ENCODE measurements at regions not wholly inside any gene's neighbourhood (a gene's known extent, or its start where the extent isn't known, plus 50 kb on each side); places are given as distances from the start of the nearest gene placed in this dataset.

DNA sequence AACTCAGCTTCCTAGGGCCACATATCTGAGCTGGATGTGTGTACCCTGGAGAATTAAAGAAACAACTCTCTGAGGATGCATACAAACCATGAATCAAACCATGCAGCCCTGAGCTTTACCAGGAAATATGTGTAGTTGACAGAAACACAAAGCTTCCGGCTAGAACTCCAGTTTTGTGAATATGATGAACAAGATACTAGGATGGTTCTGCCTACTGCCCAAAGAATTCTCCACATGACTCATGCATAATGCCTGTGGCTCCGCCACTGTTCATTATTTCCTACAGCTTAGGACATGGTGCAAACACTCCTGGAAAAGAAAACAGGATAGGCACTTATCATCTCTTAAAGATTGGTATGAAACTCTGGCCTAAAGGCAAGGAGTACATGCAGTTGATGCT lies 343.4 kb downstream of the DNAH5 start:
- H3K27me3 Mint-ChIP-seq (ENCODE audit: unreplicated experiment), result no peaks in the 10 kb centered on the region
- TF ChIP-seq, protein P1, sequence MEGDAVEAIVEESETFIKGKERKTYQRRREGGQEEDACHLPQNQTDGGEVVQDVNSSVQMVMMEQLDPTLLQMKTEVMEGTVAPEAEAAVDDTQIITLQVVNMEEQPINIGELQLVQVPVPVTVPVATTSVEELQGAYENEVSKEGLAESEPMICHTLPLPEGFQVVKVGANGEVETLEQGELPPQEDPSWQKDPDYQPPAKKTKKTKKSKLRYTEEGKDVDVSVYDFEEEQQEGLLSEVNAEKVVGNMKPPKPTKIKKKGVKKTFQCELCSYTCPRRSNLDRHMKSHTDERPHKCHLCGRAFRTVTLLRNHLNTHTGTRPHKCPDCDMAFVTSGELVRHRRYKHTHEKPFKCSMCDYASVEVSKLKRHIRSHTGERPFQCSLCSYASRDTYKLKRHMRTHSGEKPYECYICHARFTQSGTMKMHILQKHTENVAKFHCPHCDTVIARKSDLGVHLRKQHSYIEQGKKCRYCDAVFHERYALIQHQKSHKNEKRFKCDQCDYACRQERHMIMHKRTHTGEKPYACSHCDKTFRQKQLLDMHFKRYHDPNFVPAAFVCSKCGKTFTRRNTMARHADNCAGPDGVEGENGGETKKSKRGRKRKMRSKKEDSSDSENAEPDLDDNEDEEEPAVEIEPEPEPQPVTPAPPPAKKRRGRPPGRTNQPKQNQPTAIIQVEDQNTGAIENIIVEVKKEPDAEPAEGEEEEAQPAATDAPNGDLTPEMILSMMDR (IDR thresholded peaks at IDR 0.05), result no peak
- no peak overlapping the region for H3K4me3 Mint-ChIP-seq (ENCODE audit: unreplicated experiment)
- H3K27ac Mint-ChIP-seq (ENCODE audit: unreplicated experiment), result no peak overlapping the region
- peaks cover 3% of the 10 kb centered on the region for H3K9me3 Mint-ChIP-seq (ENCODE audit: unreplicated experiment)
- H3K36me3 Mint-ChIP-seq (ENCODE audit: unreplicated experiment), result no peaks in the 10 kb centered on the region
- no peaks in the 10 kb centered on the region for H3K4me1 Mint-ChIP-seq (ENCODE audit: unreplicated experiment)
- DNase-seq (ENCODE audit: extremely low spot score, unreplicated experiment), result no peak

DNA sequence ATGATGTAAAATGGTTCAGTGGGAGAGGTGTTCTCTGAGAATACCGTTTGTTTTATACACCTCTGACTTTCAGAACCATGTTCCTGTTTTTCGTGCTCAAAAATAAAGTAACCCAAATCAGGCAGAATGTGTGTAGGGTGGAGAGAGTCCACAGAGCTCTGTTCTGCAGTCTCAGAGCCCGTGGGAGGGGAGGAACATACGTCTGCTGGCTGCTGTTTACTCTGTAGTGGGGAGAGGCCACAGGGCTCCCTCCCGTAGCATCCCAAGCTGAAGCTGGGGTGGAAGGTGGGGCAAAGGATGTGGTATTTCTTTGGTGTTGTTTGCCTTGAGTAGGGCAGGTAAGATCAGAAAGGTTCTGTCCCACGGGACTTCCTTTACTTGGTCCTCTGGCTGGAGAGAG lies 348.5 kb downstream of the DNAH5 start:
- Mint-ChIP-seq H3K36me3 (ENCODE audit: unreplicated experiment) (no peaks in the 10 kb centered on the region), H3K27ac (ENCODE audit: unreplicated experiment) (no peak overlapping the region), H3K4me3 (ENCODE audit: unreplicated experiment) (no peak overlapping the region), H3K9me3 (ENCODE audit: unreplicated experiment) (peaks cover 3% of the 10 kb centered on the region), H3K27me3 (ENCODE audit: unreplicated experiment) (peaks cover 2% of the 10 kb centered on the region), H3K4me1 (ENCODE audit: unreplicated experiment) (no peaks in the 10 kb centered on the region)
- TF ChIP-seq, protein P1 (IDR thresholded peaks at IDR 0.05), result no peak
- DNase-seq (ENCODE audit: extremely low spot score, unreplicated experiment), result no peak

DNA sequence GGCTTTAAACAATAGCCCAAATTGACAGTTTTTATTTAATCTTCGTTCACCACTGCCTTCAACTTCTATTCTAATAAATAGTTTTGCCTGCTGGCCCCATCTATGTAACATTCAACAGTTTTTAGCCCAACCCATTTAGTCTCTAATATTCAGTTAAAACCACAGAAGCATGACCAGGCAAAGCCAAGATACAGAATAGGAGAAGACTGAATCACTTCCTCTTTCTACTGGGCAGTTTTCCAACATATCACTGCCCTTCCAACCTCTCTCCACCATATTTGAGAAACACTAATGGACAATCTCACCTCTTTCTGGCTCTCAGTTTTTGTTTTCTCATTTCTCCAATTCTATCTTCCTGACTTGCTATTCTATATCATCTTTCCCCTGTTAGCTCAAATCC lies 352.9 kb downstream of the DNAH5 start:
- TF ChIP-seq, protein P1 (IDR thresholded peaks at IDR 0.05), result no peak
- H3K4me3 Mint-ChIP-seq (ENCODE audit: unreplicated experiment), result no peak overlapping the region
- peaks cover 2% of the 10 kb centered on the region for H3K9me3 Mint-ChIP-seq (ENCODE audit: unreplicated experiment)
- no peak for DNase-seq (ENCODE audit: extremely low spot score, unreplicated experiment)
- H3K27ac Mint-ChIP-seq (ENCODE audit: unreplicated experiment), result no peak overlapping the region
- no peaks in the 10 kb centered on the region for H3K36me3 Mint-ChIP-seq (ENCODE audit: unreplicated experiment)
- peaks cover 2% of the 10 kb centered on the region for H3K27me3 Mint-ChIP-seq (ENCODE audit: unreplicated experiment)
- H3K4me1 Mint-ChIP-seq (ENCODE audit: unreplicated experiment), result no peaks in the 10 kb centered on the region

DNA sequence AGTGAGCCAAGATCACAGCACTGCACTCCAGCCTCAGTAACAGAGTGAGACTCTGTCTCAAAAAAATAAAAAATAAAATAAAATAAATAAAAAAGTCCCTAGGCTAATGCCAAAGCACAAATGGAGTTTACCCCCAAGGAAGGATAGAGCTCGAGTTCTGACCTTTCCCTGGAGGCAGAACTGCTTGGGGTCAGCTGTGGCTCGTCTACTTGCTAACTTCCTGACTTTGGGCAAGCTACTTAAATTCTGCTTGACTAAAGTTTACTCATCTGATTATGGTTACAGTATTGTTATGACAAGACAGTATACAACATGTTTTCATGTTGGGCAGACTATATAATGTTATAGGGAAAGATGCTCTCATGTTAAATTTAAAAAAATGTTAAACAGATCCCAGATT lies 359.2 kb downstream of the DNAH5 start:
- Mint-ChIP-seq H3K36me3 (ENCODE audit: unreplicated experiment) (no peaks in the 10 kb centered on the region), H3K27me3 (ENCODE audit: unreplicated experiment) (peaks cover 3% of the 10 kb centered on the region), H3K27ac (ENCODE audit: unreplicated experiment) (no peak overlapping the region), H3K4me1 (ENCODE audit: unreplicated experiment) (no peaks in the 10 kb centered on the region), H3K9me3 (ENCODE audit: unreplicated experiment) (no peaks in the 10 kb centered on the region), H3K4me3 (ENCODE audit: unreplicated experiment) (no peak overlapping the region)
- DNase-seq (ENCODE audit: extremely low spot score, unreplicated experiment), result no peak
- TF ChIP-seq, protein P1 (IDR thresholded peaks at IDR 0.05), result no peak

DNA sequence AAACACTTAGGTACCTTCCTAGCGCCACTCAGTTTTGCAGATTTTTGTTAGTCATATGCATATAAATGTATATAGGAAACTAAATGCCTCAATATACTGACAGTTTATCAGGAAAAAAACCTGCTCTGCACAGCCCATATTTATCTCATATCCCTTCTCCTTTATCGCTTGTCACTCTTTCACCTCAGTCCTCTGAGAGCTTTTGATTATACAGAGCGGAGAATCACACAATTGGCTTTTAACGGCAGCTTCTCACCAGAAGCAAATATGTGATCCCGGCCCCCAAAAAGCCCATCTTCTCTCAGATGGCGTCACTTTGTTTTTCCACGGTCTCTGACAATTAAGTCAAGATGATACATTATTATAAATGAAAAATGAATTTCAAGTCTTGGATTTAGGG lies 362.6 kb downstream of the DNAH5 start:
- Mint-ChIP-seq H3K4me1 (ENCODE audit: unreplicated experiment) (no peaks in the 10 kb centered on the region), H3K9me3 (ENCODE audit: unreplicated experiment) (peaks cover 3% of the 10 kb centered on the region), H3K27me3 (ENCODE audit: unreplicated experiment) (peaks cover 3% of the 10 kb centered on the region), H3K27ac (ENCODE audit: unreplicated experiment) (no peak overlapping the region), H3K36me3 (ENCODE audit: unreplicated experiment) (no peaks in the 10 kb centered on the region), H3K4me3 (ENCODE audit: unreplicated experiment) (no peak overlapping the region)
- TF ChIP-seq, protein P1 (IDR thresholded peaks at IDR 0.05), result no peak
- DNase-seq (ENCODE audit: extremely low spot score, unreplicated experiment), result no peak
